CD1c-positive myeloid dendritic cell (primary cell): ENCODE measurements at regions not wholly inside any gene's neighbourhood (a gene's known extent, or its start where the extent isn't known, plus 50 kb on each side); places are given as distances from the start of the nearest gene placed in this dataset.

Experiments used
- DNase-seq: peaks from one replicate; pipeline ENCODE4 v3.0.0-alpha.2; 2016; ENCODE audit errors: extremely low spot score

GRCh38 chr1:63199706-63200335 is 122.5 kb upstream of the FOXD3 start:
- DNase-seq, result no peak

DNA sequence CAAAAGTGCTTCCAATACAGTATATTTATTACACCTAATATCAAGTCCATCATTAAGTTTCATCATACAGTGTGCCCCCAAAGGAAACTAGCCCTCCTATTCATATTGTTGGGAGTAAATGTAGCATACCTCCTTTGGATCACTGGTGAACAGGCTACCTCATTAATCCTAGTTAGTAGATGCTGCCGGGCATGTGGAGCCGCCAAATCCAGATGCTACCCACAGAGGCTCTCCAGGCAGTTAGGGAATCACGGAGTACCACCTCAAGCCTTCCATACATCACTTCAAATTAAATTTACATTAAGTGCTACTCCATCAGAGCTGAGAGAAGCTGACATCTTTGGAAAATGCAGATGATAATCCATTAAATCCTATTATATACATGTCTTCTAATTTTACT is 121.7 kb upstream of the FOXD3 start:
- no peak for DNase-seq

GRCh38 chr1:63203641-63204040 is 118.7 kb upstream of the FOXD3 start:
- DNase-seq, result no peak

DNA sequence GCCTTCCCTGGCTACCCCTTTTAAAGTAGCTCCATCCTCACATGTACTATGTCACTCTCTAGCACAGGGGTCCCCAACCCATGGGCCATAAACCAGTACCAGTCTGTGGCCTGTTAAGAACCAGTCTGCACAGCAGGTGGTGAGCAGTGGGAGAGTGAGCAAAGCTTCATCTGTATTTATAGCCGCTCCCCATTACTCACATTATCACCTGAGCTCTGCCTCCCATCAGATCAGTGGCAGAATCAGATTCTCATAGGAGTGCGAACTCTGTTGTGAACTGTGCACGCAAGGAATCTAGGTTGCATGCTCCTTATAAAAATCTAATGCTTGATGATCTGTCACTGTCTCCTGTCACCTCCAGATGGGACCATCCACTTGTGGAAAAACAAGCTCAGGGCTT is 116.6 kb upstream of the FOXD3 start:
- DNase-seq, result no peak

GRCh38 chr1:63214553-63214952 is 107.8 kb upstream of the FOXD3 start:
- DNase-seq, result no peak

- DNase-seq, result no peak
These were observed 98.9 kb upstream of the FOXD3 start for GRCh38 chr1:63223426-63223825.

DNA sequence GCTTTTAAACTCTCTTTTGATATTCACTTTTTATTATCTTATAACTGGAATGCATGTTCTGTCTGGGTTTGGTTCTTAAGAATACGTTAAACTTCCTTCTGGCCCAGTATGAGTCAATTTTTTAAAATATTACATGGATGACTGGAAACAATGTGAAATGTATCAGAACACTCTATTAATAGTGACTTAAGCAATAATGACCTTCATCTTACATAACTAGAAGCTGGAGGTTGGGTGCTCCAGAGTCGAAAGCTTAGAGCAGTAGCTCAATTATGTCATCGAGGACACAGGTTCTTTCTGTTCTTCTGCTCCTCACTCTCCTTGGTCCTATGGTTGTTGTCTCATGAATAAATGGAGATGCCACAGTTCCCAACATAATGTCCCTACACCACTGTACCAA is 91.6 kb upstream of the FOXD3 start:
- DNase-seq, result no peak

- DNase-seq, result no peak
These were observed 83.6 kb upstream of the FOXD3 start for GRCh38 chr1:63238721-63239120.

DNA sequence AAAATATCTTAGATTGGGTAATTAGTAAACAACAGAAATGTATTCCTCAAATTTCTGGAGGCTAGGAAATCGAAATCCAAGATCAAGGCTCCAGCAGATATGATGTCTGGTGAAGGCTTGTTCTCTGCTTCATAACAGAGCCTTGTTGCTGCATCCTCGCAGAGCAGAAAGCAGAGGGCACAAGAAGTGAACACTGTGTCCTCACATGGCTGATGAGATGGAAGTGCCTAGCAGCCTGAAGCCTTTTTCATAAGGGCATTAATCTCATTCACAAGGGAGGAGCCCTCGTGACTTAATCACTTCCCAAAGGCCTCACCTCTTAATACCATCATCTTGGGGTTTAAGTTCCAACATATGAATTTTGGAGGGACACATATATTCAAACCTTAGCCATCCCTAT is 77.2 kb upstream of the FOXD3 start:
- DNase-seq, result no peak

- DNase-seq, result no peak
These were observed 74.2 kb upstream of the FOXD3 start for GRCh38 chr1:63248216-63248615.

DNA sequence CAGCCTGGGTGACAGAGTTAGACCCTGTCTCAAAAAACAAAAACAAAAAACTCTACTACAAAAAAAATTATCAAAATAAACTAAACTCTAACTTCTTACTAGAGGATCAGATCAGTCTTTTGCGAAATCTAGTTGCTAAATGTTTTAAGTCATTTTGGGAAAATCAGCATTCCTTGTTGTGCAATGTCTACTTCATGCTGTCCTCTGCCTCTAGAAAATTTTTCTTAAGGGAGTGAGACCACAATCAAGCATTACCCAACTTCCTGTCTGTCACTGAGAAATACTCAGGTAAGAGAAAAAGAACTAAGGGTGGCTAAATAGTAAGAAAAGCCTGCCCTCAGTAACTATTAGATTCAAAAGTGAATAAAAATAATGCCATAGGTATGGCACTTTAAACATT is 67.2 kb upstream of the FOXD3 start:
- no peak for DNase-seq

- DNase-seq, result no peak
These were observed 60.5 kb upstream of the FOXD3 start for GRCh38 chr1:63261736-63262458.

GRCh38 chr1:63262459-63262770 is 60.0 kb upstream of the FOXD3 start:
- DNase-seq, result no peak

- no peak for DNase-seq
These were observed 58.2 kb upstream of the FOXD3 start for GRCh38 chr1:63264161-63264560.

GRCh38 chr1:63266857-63267256 is 55.5 kb upstream of the FOXD3 start:
- no peak for DNase-seq

DNA sequence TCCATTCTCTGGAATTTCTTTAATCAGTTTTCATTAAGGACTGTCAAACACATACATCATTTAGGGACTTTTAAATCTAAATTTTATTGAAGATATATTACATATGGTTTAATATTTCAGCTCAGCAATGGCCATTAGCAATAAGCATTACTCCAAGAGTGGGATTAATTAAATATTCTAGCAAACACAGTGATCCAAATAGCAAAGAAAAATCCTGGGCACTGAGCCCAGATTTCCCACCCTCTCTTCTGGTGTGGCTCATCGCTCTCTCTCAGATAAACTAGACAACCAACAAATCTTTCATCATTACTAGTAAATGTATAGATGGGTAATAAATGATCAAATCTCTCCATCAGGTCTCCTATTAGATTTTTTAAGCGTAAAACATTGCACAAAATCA is 53.5 kb upstream of the FOXD3 start:
- no peak for DNase-seq

GRCh38 chr1:63269571-63269970 is 52.8 kb upstream of the FOXD3 start:
- DNase-seq, result no peak
